CD4-positive, alpha-beta T cell (primary cell): ENCODE measurements at regions not wholly inside any gene's neighbourhood (a gene's known extent, or its start where the extent isn't known, plus 50 kb on each side); places are given as distances from the start of the nearest gene placed in this dataset.

Source experiments
- ATAC-seq: fragments of 200-7000 bp; cut with Tn5 transposase; one replicate; pipeline ENCODE4 v1.10.0; 2022; ENCODE audit warnings: mild to moderate bottlenecking; ENCODE audit not compliant: poor library complexity
- CTCF ChIA-PET: fragments of 350-600 bp; sonication (Branson Sonifier 250); formaldehyde crosslinking; loops from one replicate; lab custom pipeline; 2021; ENCODE audit warnings: antibody characterized with exemption, inconsistent platforms; lab: Charles Lee
- POLR2A ChIA-PET: fragments of 350-600 bp; sonication (Branson Sonifier 250); formaldehyde crosslinking; loops from one replicate; lab custom pipeline; 2021; ENCODE audit warnings: antibody characterized with exemption, inconsistent platforms; lab: Charles Lee
- DNase-seq, 14 experiments: peaks; one replicate each; pipeline ENCODE4 v3.0.0-alpha.2; 2013 to 2020; ENCODE audit warnings: mixed read lengths in 2 of 14
- H3K27ac ChIP-seq, 2 donors: one replicate each; pipeline versions ENCODE4 v1.5.1 to v1.7.0; 2013; ENCODE audit warnings: low read length in 2 of 2, low read depth in 1 of 2, mild to moderate bottlenecking in 1 of 2
- H3K27me3 ChIP-seq, 2 experiments: 1 replicate in 1 of 2; 2 replicates in 1 of 2; pipeline versions ENCODE4 v1.6.1 to v1.7.0; 2013; ENCODE audit warnings: low read length in 2 of 2, control low read depth in 1 of 2, mild to moderate bottlenecking in 1 of 2, moderate library complexity in 1 of 2; ENCODE audit not compliant: insufficient read depth in 2 of 2, control insufficient read depth in 1 of 2
- H3K36me3 ChIP-seq: one replicate; pipeline ENCODE4 v1.6.1; 2013; ENCODE audit warnings: low read length, control low read depth; ENCODE audit not compliant: insufficient read depth
- H3K4me1 ChIP-seq: one replicate; pipeline ENCODE4 v1.6.1; 2013; ENCODE audit warnings: low read length, control low read depth; ENCODE audit not compliant: insufficient read depth
- H3K4me3 ChIP-seq: one replicate; pipeline ENCODE4 v1.5.1; 2013; ENCODE audit warnings: mild to moderate bottlenecking, low read length, moderate library complexity
- H3K9me3 ChIP-seq, 2 experiments: 1 replicate in 1 of 2; 2 replicates in 1 of 2; pipeline versions ENCODE4 v1.6.1 to v1.7.0; 2013; ENCODE audit warnings: low read length in 2 of 2, mild to moderate bottlenecking in 2 of 2, control low read depth in 1 of 2, moderate library complexity in 1 of 2; ENCODE audit not compliant: control insufficient read depth in 1 of 2, insufficient read depth in 1 of 2
- H3K27ac Mint-ChIP-seq: one replicate; pipeline ENCODE4 v1.8.0; 2020; ENCODE audit warnings: mixed read lengths
- H3K27me3 Mint-ChIP-seq: one replicate; pipeline ENCODE4 v1.8.0; 2021; ENCODE audit warnings: mixed read lengths
- H3K36me3 Mint-ChIP-seq: one replicate; pipeline ENCODE4 v1.8.0; 2021; ENCODE audit warnings: low read depth, mixed read lengths
- H3K4me1 Mint-ChIP-seq: one replicate; pipeline ENCODE4 v1.8.0; 2021; ENCODE audit warnings: low read depth, mixed read lengths
- H3K4me3 Mint-ChIP-seq: one replicate; pipeline ENCODE4 v1.8.0; 2020; ENCODE audit warnings: mild to moderate bottlenecking, mixed read lengths
- H3K9me3 Mint-ChIP-seq: one replicate; pipeline ENCODE4 v1.8.0; 2020; ENCODE audit warnings: mixed read lengths
- CTCF ChIP-seq: fragments of 200-600 bp; IDR thresholded peaks from one replicate; pipeline ENCODE4 v1.8.0; 2022; ENCODE audit warnings: antibody characterized with exemption, mild to moderate bottlenecking
- intact Hi-C, 2 experiments: fragments of 100-400 bp; cut with DNase I in 1 of 2; cut with micrococcal nuclease in 1 of 2; formaldehyde crosslinking; loops; one replicate each; pipeline versions ENCODE4 v1.15.1 to v1.9.0; 2023 to 2025; cut with DNase I, micrococcal nuclease

DNA sequence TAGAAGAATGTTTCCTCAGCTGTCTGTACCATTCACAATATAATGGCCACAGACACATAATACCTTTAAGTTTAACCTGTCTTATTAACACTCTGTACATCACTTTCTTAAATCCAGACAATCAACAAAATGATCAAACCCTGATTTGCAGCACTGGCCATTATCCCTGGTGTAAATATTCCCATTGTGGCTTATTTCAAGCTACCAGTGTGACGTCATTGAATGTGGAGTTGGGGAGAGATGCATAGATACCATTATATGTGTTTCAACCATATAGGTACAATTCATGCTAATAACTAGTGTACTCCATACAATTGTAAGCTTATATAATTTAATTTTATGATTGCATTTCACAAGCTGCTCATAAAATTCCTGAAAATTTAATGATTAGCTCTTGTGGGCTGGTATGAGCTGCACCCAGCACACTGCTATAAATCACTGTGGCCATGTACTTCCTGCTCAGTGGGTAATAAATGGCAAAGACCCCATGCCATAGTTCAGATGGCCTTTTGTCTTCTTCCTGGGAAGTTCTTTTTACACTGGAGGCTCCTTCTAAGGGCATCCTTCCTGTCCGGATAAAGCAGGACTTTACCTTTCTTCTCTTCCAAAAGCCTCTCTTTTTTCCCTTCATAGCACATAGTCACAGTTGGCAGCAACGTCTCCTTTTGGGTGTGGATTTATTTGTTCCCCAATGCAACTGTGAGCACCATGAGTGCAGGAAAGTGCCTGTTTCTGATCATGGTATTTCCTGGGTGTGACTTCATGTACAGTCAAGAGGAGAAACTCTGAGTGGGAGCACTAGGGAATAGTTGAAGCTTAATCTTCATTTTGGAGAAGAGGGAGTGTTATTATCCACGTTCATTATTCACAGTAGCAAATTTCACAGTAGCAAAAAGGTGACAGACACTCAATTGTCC is 87.8 kb downstream of the MIAT start:
- Mint-ChIP-seq H3K4me3 (no peak overlapping the region), H3K27ac (no peak overlapping the region), H3K27me3 (no peaks in the 10 kb centered on the region), H3K9me3 (no peaks in the 10 kb centered on the region), H3K4me1 (peaks cover 18% of the 10 kb centered on the region), H3K36me3 (peaks cover 63% of the 10 kb centered on the region)
- CTCF ChIA-PET = no interaction called here
- TF ChIP-seq CTCF = no peak
- Histone ChIP-seq H3K9me3 (no peaks in the 10 kb centered on the region), H3K36me3 (peaks cover 24% of the 10 kb centered on the region), H3K27ac (no peak overlapping the region), H3K4me3 (no peak overlapping the region), H3K27me3 (no peaks in the 10 kb centered on the region), H3K4me1 (no peaks in the 10 kb centered on the region)
- ATAC-seq (no peak), DNase-seq (no peak)
- intact Hi-C loops = no loop called here
- POLR2A ChIA-PET = no interaction called here

DNA sequence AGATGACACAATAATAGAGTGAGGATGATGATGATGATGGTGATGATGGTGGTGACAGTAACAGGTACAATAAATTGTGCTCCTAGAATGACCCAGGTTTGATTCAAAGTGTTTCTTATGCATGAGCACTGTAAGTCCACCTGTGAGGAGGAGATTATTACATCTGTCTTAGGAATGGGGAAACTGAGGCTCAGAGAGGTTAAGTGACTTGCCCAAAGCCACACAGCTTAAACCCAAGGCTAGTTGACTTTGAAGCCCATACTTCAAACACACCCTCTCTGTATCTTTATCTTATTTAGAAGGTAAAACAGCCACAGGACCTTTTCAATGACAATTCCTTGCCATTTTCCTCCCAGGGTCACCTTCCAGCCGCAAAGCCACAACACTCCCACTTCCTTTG is 88.9 kb downstream of the MIAT start:
- H3K27ac ChIP-seq = no peak overlapping the region
- intact Hi-C loops = no loop called here
- Mint-ChIP-seq H3K36me3 (peaks cover 62% of the 10 kb centered on the region), H3K27me3 (no peaks in the 10 kb centered on the region), H3K27ac (no peak overlapping the region), H3K4me3 (no peak overlapping the region), H3K9me3 (no peaks in the 10 kb centered on the region), H3K4me1 (peaks cover 18% of the 10 kb centered on the region)
- H3K27me3 ChIP-seq = no peaks in the 10 kb centered on the region
- peaks cover 14% of the 10 kb centered on the region for H3K36me3 ChIP-seq
- POLR2A ChIA-PET = no interaction called here
- H3K4me3 ChIP-seq = no peak overlapping the region
- CTCF ChIA-PET = interaction anchor here (1.6 kb wide), 1 partner anchor 10 kb away, joined by 3 read pairs; no protein-coding TSS in a partner anchor
- ATAC-seq (no peak), DNase-seq (no peak)
- H3K4me1 ChIP-seq = no peaks in the 10 kb centered on the region
- peaks cover 0 to 3% of the 10 kb centered on the region in 2 experiments for H3K9me3 ChIP-seq
- TF ChIP-seq CTCF = no peak

GRCh38 chr22:26748845-26749244 is 91.5 kb downstream of the MIAT start:
- peaks cover 0 to 11% of the 10 kb centered on the region in 2 experiments for H3K9me3 ChIP-seq

More at GRCh38 chr22:26748845-26749244, 91.5 kb downstream of the MIAT start:
- peaks cover 17% of the 10 kb centered on the region for H3K4me1 Mint-ChIP-seq
- H3K27me3 ChIP-seq = no peaks in the 10 kb centered on the region
- DNase-seq = no peak
- TF ChIP-seq CTCF = no peak
- no peak overlapping the region for H3K27ac ChIP-seq
- ChIA-PET CTCF (no interaction called here), POLR2A (no interaction called here)
- H3K4me3 ChIP-seq = no peak overlapping the region
- intact Hi-C loops = no loop called here
- H3K27me3 Mint-ChIP-seq = no peaks in the 10 kb centered on the region
- no peak overlapping the region for H3K27ac Mint-ChIP-seq
- H3K9me3 Mint-ChIP-seq = no peaks in the 10 kb centered on the region
- peaks cover 46% of the 10 kb centered on the region for H3K36me3 Mint-ChIP-seq
- H3K4me3 Mint-ChIP-seq = no peak overlapping the region
- no peak for ATAC-seq
- H3K4me1 ChIP-seq = no peaks in the 10 kb centered on the region
- H3K36me3 ChIP-seq = peaks cover 2% of the 10 kb centered on the region
